ENCODE measurements at regions not wholly inside any gene's neighbourhood (a gene's known extent, or its start where the extent isn't known, plus 50 kb on each side); places are given as distances from the start of the nearest gene placed in this dataset.

DNA sequence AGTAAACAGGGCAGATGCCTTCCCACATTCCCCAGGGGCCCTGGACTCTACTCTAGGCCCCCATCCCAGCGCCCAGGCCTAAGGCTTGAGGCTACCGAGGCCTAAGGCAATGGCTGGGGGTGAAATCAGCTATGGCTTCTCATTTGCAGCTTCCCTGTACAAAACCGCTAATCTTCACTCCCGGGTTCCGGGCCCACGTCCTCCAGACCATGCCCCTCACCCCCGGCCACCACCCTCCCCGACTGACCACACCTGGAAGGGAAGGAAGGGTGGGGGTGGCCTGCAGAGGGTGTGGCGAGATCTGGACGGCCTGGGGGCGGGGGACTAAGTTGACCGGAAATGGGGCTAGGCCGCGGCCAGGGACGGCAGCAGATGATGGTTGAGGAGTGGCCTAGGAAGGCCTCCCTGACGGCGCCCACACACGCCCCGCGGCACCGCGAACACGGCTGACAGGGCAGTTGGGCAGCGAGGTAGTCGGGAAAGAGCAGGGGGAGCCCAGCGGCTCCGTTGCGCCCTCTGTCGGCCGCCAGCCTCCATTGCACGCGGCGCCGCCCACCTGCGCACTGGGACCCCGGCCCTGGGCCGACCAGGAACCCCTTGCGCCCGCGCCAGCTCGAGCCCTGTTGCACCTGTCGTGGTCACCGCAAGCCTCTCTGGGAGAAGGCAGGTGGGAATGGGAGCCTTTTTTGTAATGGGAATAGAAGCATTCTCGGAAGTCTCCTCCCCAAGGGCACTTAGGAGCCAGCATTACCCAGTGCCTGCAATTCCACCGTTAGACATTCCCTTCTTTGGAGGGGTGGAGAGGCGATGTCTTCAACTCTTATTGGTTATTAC, 95.9 kb upstream of the CALM2 start:
- Histone ChIP-seq H3K9me3 (ENCODE audit: control insufficient read depth, low read depth, low read length) (no peaks in the 10 kb centered on the region), H4K5ac (ENCODE audit: insufficient read length, low read depth, low read length) (no peak overlapping the region), H3K56ac (ENCODE audit: insufficient read length, low read depth, low read length) (no peak overlapping the region), H2BK12ac (ENCODE audit: insufficient read length, low read depth, low read length) (no peak overlapping the region), H3T11ph (ENCODE audit: low read length) (no peak overlapping the region), H3K27me3 (ENCODE audit: insufficient read depth, low read length) (no peaks in the 10 kb centered on the region), H3K14ac (ENCODE audit: insufficient read depth, low read length) (no peak overlapping the region), H2BK15ac (ENCODE audit: low read depth, low read length) (no peak overlapping the region), H2AFZ (ENCODE audit: low read length) (no peak overlapping the region), H3K23ac (ENCODE audit: insufficient read length, low read depth, low read length) (no peak overlapping the region), H4K20me1 (ENCODE audit: control insufficient read depth, insufficient read depth, insufficient read length) (no peaks in the 10 kb centered on the region), H3K9ac (ENCODE audit: extremely low read depth, insufficient read length, low read length) (no peak overlapping the region), H3K4me1 (ENCODE audit: insufficient read depth, low read length) (peaks cover 2% of the 10 kb centered on the region; the same call in 1 of the 2 replicates), H3K79me2 (ENCODE audit: insufficient read depth, low read length) (no peaks in the 10 kb centered on the region), H3K4me2 (ENCODE audit: insufficient read depth, insufficient read length, low read length) (peak overlapping the region; percentile 34), H3K27ac (ENCODE audit: insufficient read length, low read depth, low read length) (no peak overlapping the region), H2AK5ac (ENCODE audit: insufficient read length, low read length) (no peak overlapping the region), H3K79me1 (ENCODE audit: insufficient read depth, low read depth, low read length, poor library complexity, severe bottlenecking) (no peaks in the 10 kb centered on the region), H4K91ac (ENCODE audit: insufficient read length, low read depth, low read length) (peak overlapping the region; percentile 40), H3K4ac (ENCODE audit: low read depth, low read length) (no peak overlapping the region), H3K23me2 (ENCODE audit: insufficient read length, low read depth, low read length, poor library complexity, severe bottlenecking) (no peaks in the 10 kb centered on the region), H3K18ac (ENCODE audit: insufficient read length, low read depth, low read length) (no peak overlapping the region), H2BK120ac (ENCODE audit: low read depth, low read length, poor library complexity, severe bottlenecking) (no peak overlapping the region), H2BK5ac (ENCODE audit: insufficient read length, low read length) (no peak overlapping the region), H2BK20ac (ENCODE audit: low read depth, low read length, poor library complexity, severe bottlenecking) (no peak overlapping the region), H4K8ac (replicated peaks; ENCODE audit: insufficient read length, low read depth, low read length) (no peak overlapping the region)
- no CpG with 5 or more reads among the region's 46 CpGs for WGBS (ENCODE audit: extremely low coverage, insufficient read length, low lambda C conversion rate)
- DNase-seq: peak; percentile 83
- Mint-ChIP-seq H3K4me3 (peak overlapping the region; percentile 66 to 67), H3K27me3 (ENCODE audit: low read depth) (no peaks in the 10 kb centered on the region), H3K9me3 (peaks cover 0 to under 1% of the 10 kb centered on the region in 2 experiments; a peak in 3 of 5 replicates), H3K27ac (no peak overlapping the region; a peak in 1 of 7 replicates), H3K4me1 (peaks cover 25 to 33% of the 10 kb centered on the region in 2 experiments), H3K36me3 (ENCODE audit: insufficient read depth in 1 of 3, low read depth in 3 of 3) (no peaks in the 10 kb centered on the region)
- peak; percentile 100 for TF ChIP-seq CTCF (conservative IDR thresholded peaks at IDR 0.05)
